Transverse colon (tissue), 4 donors: ENCODE measurements at regions not wholly inside any gene's neighbourhood (a gene's known extent, or its start where the extent isn't known, plus 50 kb on each side); places are given as distances from the start of the nearest gene placed in this dataset.

Source experiments
- EP300 ChIP-seq: sonication (generic); formaldehyde crosslinking; IDR thresholded peaks from one replicate; pipeline ENCODE4 v1.6.1; 2017; ENCODE audit warnings: antibody characterized with exemption, low read depth
- POLR2A ChIP-seq: fragments of 450-650 bp; IDR thresholded peaks from one replicate; pipeline ENCODE4 v1.6.1; 2016; ENCODE audit warnings: antibody characterized with exemption, mild to moderate bottlenecking, moderate library complexity
- POLR2AphosphoS5 ChIP-seq, 3 donors: sonication (generic); formaldehyde crosslinking; IDR thresholded peaks; one replicate each; pipeline ENCODE4 v1.6.1; 2016; ENCODE audit warnings: antibody characterized with exemption in 3 of 3
- TF ChIP-seq, protein P1 (sequence below), 5 experiments: fragments of 200-600 bp in 3 of 5; fragments of 450-650 bp in 2 of 5; sonication (generic) in 3 of 5; IDR thresholded peaks; 1 replicate in 2 of 5; 2 replicates in 3 of 5; pipeline ENCODE4 v1.5.1; 2016 to 2017; ENCODE audit warnings: antibody characterized with exemption in 5 of 5, inconsistent platforms in 3 of 5, mild to moderate bottlenecking in 2 of 5, moderate library complexity in 1 of 5

- TF ChIP-seq, protein P1, sequence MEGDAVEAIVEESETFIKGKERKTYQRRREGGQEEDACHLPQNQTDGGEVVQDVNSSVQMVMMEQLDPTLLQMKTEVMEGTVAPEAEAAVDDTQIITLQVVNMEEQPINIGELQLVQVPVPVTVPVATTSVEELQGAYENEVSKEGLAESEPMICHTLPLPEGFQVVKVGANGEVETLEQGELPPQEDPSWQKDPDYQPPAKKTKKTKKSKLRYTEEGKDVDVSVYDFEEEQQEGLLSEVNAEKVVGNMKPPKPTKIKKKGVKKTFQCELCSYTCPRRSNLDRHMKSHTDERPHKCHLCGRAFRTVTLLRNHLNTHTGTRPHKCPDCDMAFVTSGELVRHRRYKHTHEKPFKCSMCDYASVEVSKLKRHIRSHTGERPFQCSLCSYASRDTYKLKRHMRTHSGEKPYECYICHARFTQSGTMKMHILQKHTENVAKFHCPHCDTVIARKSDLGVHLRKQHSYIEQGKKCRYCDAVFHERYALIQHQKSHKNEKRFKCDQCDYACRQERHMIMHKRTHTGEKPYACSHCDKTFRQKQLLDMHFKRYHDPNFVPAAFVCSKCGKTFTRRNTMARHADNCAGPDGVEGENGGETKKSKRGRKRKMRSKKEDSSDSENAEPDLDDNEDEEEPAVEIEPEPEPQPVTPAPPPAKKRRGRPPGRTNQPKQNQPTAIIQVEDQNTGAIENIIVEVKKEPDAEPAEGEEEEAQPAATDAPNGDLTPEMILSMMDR (IDR thresholded peaks at IDR 0.05): no peak
- TF ChIP-seq EP300 (no peak), POLR2AphosphoS5 (IDR thresholded peaks at IDR 0.05) (no peak), POLR2A (no peak)
These were observed 59.4 kb upstream of the PRELID3B start for GRCh38 chr20:59101961-59102360.
